Type B pancreatic cell (in vitro differentiated cells): ENCODE measurements at regions not wholly inside any gene's neighbourhood (a gene's known extent, or its start where the extent isn't known, plus 50 kb on each side); places are given as distances from the start of the nearest gene placed in this dataset.

Experiments
- DNase-seq: peaks from one replicate; pipeline ENCODE4 v3.0.0; 2021; ENCODE audit warnings: mixed read lengths; ENCODE audit not compliant: unreplicated experiment; ENCODE audit errors: extremely low spot score
- H3K27ac Mint-ChIP-seq: 2 replicates; pipeline ENCODE4 v1.8.0; 2021; ENCODE audit warnings: mild to moderate bottlenecking, mixed read lengths
- H3K27me3 Mint-ChIP-seq: 2 replicates; pipeline ENCODE4 v1.8.0; 2021; ENCODE audit warnings: mixed read lengths
- H3K36me3 Mint-ChIP-seq: 2 replicates; pipeline ENCODE4 v1.8.0; 2021; ENCODE audit warnings: mixed read lengths
- H3K4me1 Mint-ChIP-seq: one replicate; pipeline ENCODE4 v1.8.0; 2021; ENCODE audit warnings: mixed read lengths; ENCODE audit not compliant: unreplicated experiment
- H3K4me3 Mint-ChIP-seq: 2 replicates; pipeline ENCODE4 v1.8.0; 2021; ENCODE audit warnings: mild to moderate bottlenecking, mixed read lengths
- H3K9me3 Mint-ChIP-seq: 2 replicates; pipeline ENCODE4 v1.8.0; 2021; ENCODE audit warnings: mixed read lengths
- CTCF ChIP-seq: fragments of 200-600 bp; sonication (generic); conservative IDR thresholded peaks from 2 replicates; pipeline ENCODE4 v1.5.0; 2021; ENCODE audit warnings: antibody characterized with exemption, mild to moderate bottlenecking

- Mint-ChIP-seq H3K27ac (no peak overlapping the region), H3K27me3 (no peaks in the 10 kb centered on the region), H3K36me3 (no peaks in the 10 kb centered on the region), H3K4me3 (no peak overlapping the region), H3K4me1 (peaks cover 12% of the 10 kb centered on the region), H3K9me3 (peaks cover 5% of the 10 kb centered on the region)
- no peak for TF ChIP-seq CTCF
- no peak for DNase-seq
Observed at GRCh38 chr1:59070610-59071009, 226.3 kb upstream of the FGGY start.

- Mint-ChIP-seq H3K4me3 (no peak overlapping the region), H3K36me3 (no peaks in the 10 kb centered on the region), H3K4me1 (peaks cover 12% of the 10 kb centered on the region), H3K9me3 (peaks cover 5% of the 10 kb centered on the region), H3K27ac (no peak overlapping the region), H3K27me3 (no peaks in the 10 kb centered on the region)
- DNase-seq = no peak
- no peak for TF ChIP-seq CTCF
Observed at GRCh38 chr1:59071289-59071688, 225.6 kb upstream of the FGGY start.

- DNase-seq = no peak
- H3K27me3 Mint-ChIP-seq = peaks cover 3% of the 10 kb centered on the region
- peaks cover 12% of the 10 kb centered on the region for H3K4me1 Mint-ChIP-seq
- no peak for TF ChIP-seq CTCF
- H3K36me3 Mint-ChIP-seq = no peaks in the 10 kb centered on the region
- H3K27ac Mint-ChIP-seq = no peak overlapping the region
- H3K9me3 Mint-ChIP-seq = peaks cover 5% of the 10 kb centered on the region
- H3K4me3 Mint-ChIP-seq = no peak overlapping the region
Observed at GRCh38 chr1:59071876-59072582, 224.9 kb upstream of the FGGY start.

- no peak overlapping the region for H3K4me3 Mint-ChIP-seq
- peaks cover 15% of the 10 kb centered on the region for H3K4me1 Mint-ChIP-seq
- TF ChIP-seq CTCF = no peak
- peaks cover 3% of the 10 kb centered on the region for H3K27me3 Mint-ChIP-seq
- no peaks in the 10 kb centered on the region for H3K36me3 Mint-ChIP-seq
- DNase-seq = no peak
- no peak overlapping the region for H3K27ac Mint-ChIP-seq
- peaks cover 5% of the 10 kb centered on the region for H3K9me3 Mint-ChIP-seq
Observed at GRCh38 chr1:59072583-59072947, 224.3 kb upstream of the FGGY start.

GRCh38 chr1:59074598-59074997, 222.3 kb upstream of the FGGY start:
- no peak for TF ChIP-seq CTCF
- no peak overlapping the region for H3K4me3 Mint-ChIP-seq
- peaks cover 3% of the 10 kb centered on the region for H3K27me3 Mint-ChIP-seq
- peaks cover 35% of the 10 kb centered on the region for H3K4me1 Mint-ChIP-seq
- no peak overlapping the region for H3K27ac Mint-ChIP-seq
- no peaks in the 10 kb centered on the region for H3K36me3 Mint-ChIP-seq
- no peak for DNase-seq
- H3K9me3 Mint-ChIP-seq = peaks cover 5% of the 10 kb centered on the region
